Astrocyte (in vitro differentiated cells and primary cell): ENCODE measurements at regions not wholly inside any gene's neighbourhood (a gene's known extent, or its start where the extent isn't known, plus 50 kb on each side); places are given as distances from the start of the nearest gene placed in this dataset.

Experiments
- CTCF ChIP-seq: IDR thresholded peaks from 2 replicates; pipeline ENCODE4 v1.5.1; 2011; ENCODE audit warnings: low read depth, mild to moderate bottlenecking, inconsistent platforms, low read length, moderate library complexity; ENCODE audit not compliant: insufficient read depth
- EZH2 ChIP-seq: IDR thresholded peaks from 2 replicates; pipeline ENCODE4 v1.6.1; 2012; ENCODE audit warnings: mild to moderate bottlenecking, low read length, inconsistent platforms; ENCODE audit not compliant: insufficient read depth

GRCh38 chr18:70446063-70446462 lies 157.2 kb downstream of the SOCS6 start:
- TF ChIP-seq CTCF, result no peak
- no peak for TF ChIP-seq EZH2
